Body of pancreas (tissue), 4 donors: ENCODE measurements at regions not wholly inside any gene's neighbourhood (a gene's known extent, or its start where the extent isn't known, plus 50 kb on each side); places are given as distances from the start of the nearest gene placed in this dataset.

Source experiments
- ATAC-seq: fragments of 150-250 bp; one replicate; pipeline ENCODE4 v1.9.1; 2016
- DNase-seq, 4 donors: peaks; one replicate each; pipeline ENCODE4 v3.0.0-alpha.2; 2019
- H3K27ac ChIP-seq, 4 donors: fragments of 200-600 bp; sonication (generic); 1 replicate in 3 of 4; 2 replicates in 1 of 4; pipeline versions ENCODE4 v1.5.1 to v1.6.1; 2016 to 2019; ENCODE audit warnings: mild to moderate bottlenecking in 1 of 4, mixed read lengths in 1 of 4, moderate library complexity in 1 of 4
- H3K27me3 ChIP-seq, 2 donors: fragments of 200-600 bp; sonication (generic); one replicate each; pipeline ENCODE4 v1.6.0; 2016; ENCODE audit warnings: mild to moderate bottlenecking in 1 of 2
- H3K36me3 ChIP-seq, 2 donors: fragments of 200-600 bp; sonication (generic); replicated peaks in 1 of 2; 2 replicates each; pipeline ENCODE4 v1.5.1; 2016; ENCODE audit warnings: low read depth in 2 of 2; ENCODE audit not compliant: insufficient read depth in 1 of 2
- H3K4me1 ChIP-seq: fragments of 200-600 bp; sonication (generic); one replicate; pipeline ENCODE4 v1.6.0; 2016
- H3K4me3 ChIP-seq, 2 donors: fragments of 200-600 bp; sonication (generic); 1 replicate in 1 of 2; 2 replicates in 1 of 2; pipeline ENCODE4 v1.5.1; 2016 to 2019
- H3K9me3 ChIP-seq, 3 donors: fragments of 200-600 bp; sonication (generic); 1 replicate in 2 of 3; 2 replicates in 1 of 3; pipeline ENCODE4 v1.5.1; 2016
- CTCF ChIP-seq, 7 experiments: fragments of 450-650 bp in 4 of 7; fragments of 200-600 bp in 3 of 7; sonication (generic) in 3 of 7; IDR thresholded peaks; one replicate each; pipeline ENCODE4 v1.5.1; 2016 to 2019; ENCODE audit warnings: antibody characterized with exemption in 7 of 7
- POLR2A ChIP-seq, 3 donors: fragments of 450-650 bp; IDR thresholded peaks; one replicate each; pipeline ENCODE4 v1.6.1; 2016; ENCODE audit warnings: antibody characterized with exemption in 3 of 3, mild to moderate bottlenecking in 2 of 3
- WGBS, 2 donors: methylation state at CpG; one replicate each; pipeline ENCODE4 v1.1.5; 2017; 5-methylcytosine and 5-hydroxymethylcytosine counted together
- intact Hi-C: fragments of 100-400 bp; cut with DNase I; formaldehyde crosslinking; loops from one replicate; pipeline ENCODE4 v1.15.1; 2023

GRCh38 chr21:17053321-17053720 lies 459.5 kb upstream of the CXADR start:
- no peak for TF ChIP-seq CTCF (IDR thresholded peaks at IDR 0.05)
- TF ChIP-seq POLR2A (IDR thresholded peaks at IDR 0.05) = no peak
- Histone ChIP-seq H3K27me3 (no peaks in the 10 kb centered on the region), H3K36me3 (no peaks in the 10 kb centered on the region), H3K4me1 (no peaks in the 10 kb centered on the region), H3K27ac (no peak overlapping the region), H3K9me3 (no peaks in the 10 kb centered on the region), H3K4me3 (no peak overlapping the region)
- ATAC-seq (no peak), DNase-seq (no peak)
- WGBS, 2 donors = 39 to 50% methylated on average over 7 of the region's 7 CpGs
- intact Hi-C loops = no loop called here

- H3K4me3 ChIP-seq = no peak overlapping the region
- no peak overlapping the region for H3K27ac ChIP-seq
- no peak for ATAC-seq
- H3K4me1 ChIP-seq = no peaks in the 10 kb centered on the region
- 28 to 40% methylated on average over 1 of the region's 1 CpG for WGBS, 2 donors
- intact Hi-C loops = no loop called here
- H3K27me3 ChIP-seq = no peaks in the 10 kb centered on the region
- H3K9me3 ChIP-seq = no peaks in the 10 kb centered on the region
- TF ChIP-seq CTCF (IDR thresholded peaks at IDR 0.05) (no peak), POLR2A (IDR thresholded peaks at IDR 0.05) (no peak)
- no peak for DNase-seq
- H3K36me3 ChIP-seq = no peaks in the 10 kb centered on the region
Measured at GRCh38 chr21:17059936-17060335, 452.9 kb upstream of the CXADR start.

GRCh38 chr21:17066006-17066405 lies 446.8 kb upstream of the CXADR start:
- intact Hi-C loops = no loop called here
- ATAC-seq = no peak

GRCh38 chr21:17071093-17071492 lies 441.8 kb upstream of the CXADR start:
- TF ChIP-seq CTCF (IDR thresholded peaks at IDR 0.05) (no peak), POLR2A (IDR thresholded peaks at IDR 0.05) (no peak)
- H3K4me1 ChIP-seq = no peaks in the 10 kb centered on the region
- ATAC-seq (no peak), DNase-seq (no peak)
- 59 to 69% methylated on average over 3 of the region's 3 CpGs for WGBS, 2 donors
- H3K27ac ChIP-seq = no peak overlapping the region
- no peaks in the 10 kb centered on the region for H3K27me3 ChIP-seq
- H3K36me3 ChIP-seq = no peaks in the 10 kb centered on the region
- no peaks in the 10 kb centered on the region for H3K9me3 ChIP-seq
- no peak overlapping the region for H3K4me3 ChIP-seq
- intact Hi-C loops = no loop called here

More at GRCh38 chr21:17066006-17066405, 446.8 kb upstream of the CXADR start:
- H3K36me3 ChIP-seq = no peaks in the 10 kb centered on the region
- DNase-seq = no peak
- no peak overlapping the region for H3K4me3 ChIP-seq
- no peaks in the 10 kb centered on the region for H3K27me3 ChIP-seq
- TF ChIP-seq CTCF (IDR thresholded peaks at IDR 0.05) = no peak
- no peak for TF ChIP-seq POLR2A (IDR thresholded peaks at IDR 0.05)
- H3K27ac ChIP-seq = no peak overlapping the region
- H3K9me3 ChIP-seq = no peaks in the 10 kb centered on the region
- H3K4me1 ChIP-seq = no peaks in the 10 kb centered on the region

GRCh38 chr21:17081193-17081592 lies 431.6 kb upstream of the CXADR start:
- Histone ChIP-seq H3K27ac (no peak overlapping the region), H3K4me1 (no peaks in the 10 kb centered on the region), H3K4me3 (no peak overlapping the region), H3K9me3 (no peaks in the 10 kb centered on the region), H3K27me3 (no peaks in the 10 kb centered on the region), H3K36me3 (no peaks in the 10 kb centered on the region)
- ATAC-seq = no peak
- no peak for DNase-seq
- intact Hi-C loops = no loop called here
- WGBS, 2 donors = 51 to 56% methylated on average over 4 of the region's 4 CpGs
- TF ChIP-seq CTCF (IDR thresholded peaks at IDR 0.05) (no peak), POLR2A (IDR thresholded peaks at IDR 0.05) (no peak)
